HG02943 (cell line): ENCODE measurements at regions not wholly inside any gene's neighbourhood (a gene's known extent, or its start where the extent isn't known, plus 50 kb on each side); places are given as distances from the start of the nearest gene placed in this dataset.
"Not testable (repeated sequence)": the region's sequence is repeated elsewhere in the genome, so short reads cannot be mapped to it uniquely, and the experiment has no call there.

Experiments
- ATAC-seq: cut with Tn5 transposase; IDR thresholded peaks from one replicate; pipeline ENCODE4 v1.9.1; 2021; ENCODE audit warnings: mild to moderate bottlenecking, low read depth, moderate library complexity; ENCODE audit not compliant: unreplicated experiment

- ATAC-seq, result no peak
Observed at GRCh38 chr5:125890511-125890931, 532.7 kb upstream of the GRAMD2B start.

GRCh38 chr5:125891061-125891725 lies 532.0 kb upstream of the GRAMD2B start:
- ATAC-seq, result no peak

DNA sequence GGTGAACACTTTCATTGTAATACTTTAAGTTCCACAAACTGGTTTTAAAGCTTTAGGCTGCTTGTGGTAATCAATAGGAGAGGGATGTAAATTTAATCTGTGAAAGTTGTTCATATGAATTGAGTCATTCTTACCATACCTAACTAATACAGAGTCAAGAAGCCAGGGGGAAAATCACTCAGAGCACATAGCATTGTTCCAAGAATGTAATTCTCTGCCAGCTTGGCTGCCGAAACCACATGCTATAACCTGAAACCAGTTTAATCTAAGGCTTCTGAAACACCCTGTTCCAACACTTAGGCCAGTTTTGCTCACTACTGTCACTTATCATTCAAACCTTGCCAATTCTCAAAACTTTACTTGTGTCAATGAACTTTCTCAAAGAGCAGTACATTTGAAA lies 528.8 kb upstream of the GRAMD2B start:
- no peak for ATAC-seq

DNA sequence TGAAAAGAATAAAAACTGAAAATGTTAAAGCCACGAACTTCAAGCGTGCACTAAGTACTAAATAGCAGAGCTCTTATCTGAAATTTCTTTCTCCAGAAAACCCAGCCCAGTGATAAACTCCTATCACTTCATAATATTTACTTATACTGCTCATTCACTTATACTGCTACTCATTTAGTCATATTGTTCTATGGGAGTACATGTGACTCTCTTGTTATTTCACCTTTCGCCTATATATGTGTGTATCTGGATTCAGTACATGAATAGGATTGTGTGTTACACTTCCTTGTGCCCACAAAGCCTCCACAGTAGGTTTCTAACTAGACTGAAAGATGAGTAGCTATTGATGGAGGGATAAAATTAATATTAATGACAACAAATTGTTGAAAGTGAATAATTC lies 526.8 kb upstream of the GRAMD2B start:
- ATAC-seq, result no peak

GRCh38 chr5:125897089-125897488 lies 526.1 kb upstream of the GRAMD2B start:
- ATAC-seq, result no peak

DNA sequence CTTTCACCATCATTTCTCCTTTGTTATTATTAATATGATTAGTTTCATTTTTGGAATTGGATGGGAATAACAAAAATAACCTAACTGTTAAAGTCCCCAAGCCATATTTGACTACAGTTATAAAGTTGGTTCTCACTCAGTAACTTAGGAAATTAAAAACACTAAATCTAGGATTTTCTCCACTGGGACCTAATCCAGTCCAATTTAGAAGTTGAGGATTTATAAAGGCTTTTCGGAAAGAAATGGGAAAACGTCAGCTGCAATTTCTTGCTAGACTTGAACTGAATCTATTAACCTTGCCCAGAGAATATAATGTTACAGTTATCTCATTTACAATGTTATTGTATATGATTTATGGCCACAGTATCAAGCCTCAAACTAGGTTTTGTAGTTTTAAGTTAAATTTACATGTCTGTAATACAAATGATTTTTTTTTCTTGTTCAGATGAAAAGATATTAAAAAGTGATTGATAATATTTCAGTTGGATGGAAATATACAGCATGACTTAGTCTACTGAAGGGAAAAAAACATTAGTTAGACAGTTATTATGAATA lies 524.3 kb upstream of the GRAMD2B start:
- ATAC-seq, result no peak

DNA sequence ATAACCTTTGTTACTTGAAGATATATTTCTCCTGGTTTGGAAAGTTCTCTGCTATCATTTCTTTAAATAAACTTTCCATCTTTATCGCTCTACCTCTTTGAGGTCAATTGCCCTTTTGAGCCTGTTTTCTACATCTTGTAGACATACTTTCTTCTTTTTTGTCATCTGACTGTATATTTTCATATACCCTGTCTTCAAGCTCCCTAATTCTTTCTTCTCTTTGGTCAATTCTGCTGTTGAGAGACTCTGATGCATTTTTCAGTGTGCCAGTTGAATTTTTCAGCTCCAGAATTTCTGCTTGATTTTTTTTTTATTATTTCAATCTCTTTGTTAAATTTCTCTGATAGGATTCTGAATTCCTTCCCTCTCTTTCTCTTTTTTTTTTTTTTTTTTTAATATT lies 511.2 kb upstream of the GRAMD2B start:
- no peak for ATAC-seq

DNA sequence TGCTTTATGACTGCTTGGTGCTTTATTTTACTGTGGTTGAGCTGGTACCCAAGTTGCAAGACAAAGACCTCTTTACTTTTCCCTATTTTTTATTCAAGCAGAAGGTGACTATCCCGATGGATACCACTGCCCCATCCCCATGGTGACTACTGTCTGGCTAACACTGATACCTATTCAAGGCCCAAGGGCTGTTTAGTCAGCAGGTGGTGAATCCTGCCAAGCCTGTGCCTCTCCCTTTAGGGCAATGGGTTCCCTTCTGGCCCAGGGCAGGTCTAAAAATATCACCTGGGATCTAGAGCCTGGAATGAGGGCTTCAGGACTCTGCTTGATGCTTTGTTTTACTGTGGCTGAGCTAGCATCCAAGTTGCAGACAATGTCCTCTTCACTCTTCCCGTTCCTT lies 510.0 kb upstream of the GRAMD2B start:
- ATAC-seq, result no peak

DNA sequence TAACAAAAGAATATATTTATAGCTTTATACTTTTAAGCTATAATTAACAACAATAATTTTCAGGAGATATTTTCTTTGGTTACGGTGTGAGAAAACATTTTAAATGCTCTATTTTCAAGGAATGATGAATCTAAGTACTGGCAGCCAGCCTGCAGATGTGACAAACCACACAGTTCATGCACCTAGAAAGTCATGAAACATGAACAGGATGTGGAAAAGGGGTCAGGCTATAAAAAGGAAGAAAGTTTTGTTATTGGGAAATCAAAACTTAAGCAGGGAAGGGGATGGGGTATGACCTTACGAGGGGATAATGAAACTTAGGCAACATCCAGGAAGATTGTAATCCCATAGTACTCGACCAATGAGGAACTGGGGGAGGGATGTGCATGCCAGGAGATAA lies 508.7 kb upstream of the GRAMD2B start:
- no peak for ATAC-seq

- not testable (repeated sequence) for ATAC-seq
Observed at GRCh38 chr5:125923958-125924357, 499.3 kb upstream of the GRAMD2B start.

DNA sequence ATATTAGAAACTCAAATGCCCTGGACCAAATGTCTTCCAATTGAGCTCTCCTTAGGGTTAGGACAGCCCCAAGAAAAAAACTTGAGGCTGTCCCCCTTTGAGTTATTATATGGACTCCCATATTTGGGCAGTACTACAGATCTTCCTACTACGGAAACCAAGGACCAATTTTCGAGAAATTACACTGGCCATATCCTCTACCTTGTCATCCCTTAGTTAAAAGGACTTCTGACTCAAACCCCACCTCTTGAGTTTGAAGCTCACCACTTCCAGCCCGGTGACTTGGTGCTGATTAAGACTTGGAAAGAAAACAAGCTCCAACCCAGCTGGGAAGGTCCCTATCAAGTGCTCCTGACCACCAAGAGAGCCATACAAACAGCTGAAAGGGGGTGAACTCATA lies 497.0 kb upstream of the GRAMD2B start:
- ATAC-seq, result no peak

DNA sequence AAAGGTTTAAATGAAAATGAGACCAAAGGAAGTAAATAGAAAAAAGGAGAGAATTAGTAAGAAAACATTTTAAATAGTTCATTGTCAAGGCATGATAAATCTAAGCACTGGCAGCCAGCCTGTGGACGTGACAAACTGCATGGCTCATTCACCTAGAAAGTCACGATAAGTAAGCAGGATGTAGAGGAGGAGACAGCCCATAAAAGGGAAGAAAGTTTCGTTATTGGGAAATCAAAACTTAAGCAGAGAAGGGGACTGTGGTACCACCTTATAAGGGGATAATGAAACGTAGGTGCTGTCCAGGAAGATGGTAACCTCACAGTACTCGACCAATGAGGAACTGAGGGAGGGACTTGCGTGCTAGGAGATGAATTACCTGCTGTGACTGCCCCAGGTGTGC lies 494.5 kb upstream of the GRAMD2B start:
- no peak for ATAC-seq

- no peak for ATAC-seq
Observed at GRCh38 chr5:125950012-125950615, 473.1 kb upstream of the GRAMD2B start.

- ATAC-seq, result peak; percentile 99
Observed at GRCh38 chr5:125961150-125961549, 462.1 kb upstream of the GRAMD2B start.

DNA sequence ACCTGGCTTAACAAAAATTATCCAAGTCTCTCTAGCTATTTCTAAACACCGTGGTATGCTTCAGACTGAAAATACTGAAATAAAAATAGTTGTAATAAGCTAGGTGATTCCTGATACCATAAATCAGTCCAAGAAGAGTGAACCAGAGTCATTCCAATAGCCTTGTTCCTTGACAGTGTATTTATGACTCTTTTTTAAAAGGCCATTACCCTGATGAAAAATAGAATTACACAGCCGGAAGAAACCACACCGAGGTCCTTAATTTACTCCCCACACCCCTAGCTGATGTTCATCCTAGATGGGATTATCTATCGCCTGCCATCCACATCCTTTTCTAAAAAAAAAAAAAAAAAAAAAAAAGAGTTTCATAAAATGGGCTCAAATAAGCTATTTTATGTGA lies 457.6 kb upstream of the GRAMD2B start:
- ATAC-seq, result no peak

DNA sequence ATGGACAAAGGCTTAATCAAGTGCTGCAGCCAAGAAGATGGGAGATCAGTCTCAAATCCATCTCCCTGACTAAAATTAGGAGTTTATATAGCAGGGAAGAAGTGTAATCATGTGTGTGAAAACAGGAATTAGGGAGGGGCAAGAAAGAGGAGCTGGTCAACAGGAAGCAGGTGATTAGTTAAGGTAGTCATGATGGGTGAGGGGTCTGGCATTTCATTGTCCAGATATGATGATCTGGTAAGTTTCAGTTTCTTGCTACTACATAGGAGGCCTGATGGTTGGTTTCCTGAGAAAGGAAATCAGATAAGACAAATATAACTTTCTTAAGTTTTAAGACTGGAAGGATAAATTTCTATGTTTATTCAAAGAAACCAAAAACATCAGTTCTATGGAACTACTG lies 455.6 kb upstream of the GRAMD2B start:
- ATAC-seq, result no peak

DNA sequence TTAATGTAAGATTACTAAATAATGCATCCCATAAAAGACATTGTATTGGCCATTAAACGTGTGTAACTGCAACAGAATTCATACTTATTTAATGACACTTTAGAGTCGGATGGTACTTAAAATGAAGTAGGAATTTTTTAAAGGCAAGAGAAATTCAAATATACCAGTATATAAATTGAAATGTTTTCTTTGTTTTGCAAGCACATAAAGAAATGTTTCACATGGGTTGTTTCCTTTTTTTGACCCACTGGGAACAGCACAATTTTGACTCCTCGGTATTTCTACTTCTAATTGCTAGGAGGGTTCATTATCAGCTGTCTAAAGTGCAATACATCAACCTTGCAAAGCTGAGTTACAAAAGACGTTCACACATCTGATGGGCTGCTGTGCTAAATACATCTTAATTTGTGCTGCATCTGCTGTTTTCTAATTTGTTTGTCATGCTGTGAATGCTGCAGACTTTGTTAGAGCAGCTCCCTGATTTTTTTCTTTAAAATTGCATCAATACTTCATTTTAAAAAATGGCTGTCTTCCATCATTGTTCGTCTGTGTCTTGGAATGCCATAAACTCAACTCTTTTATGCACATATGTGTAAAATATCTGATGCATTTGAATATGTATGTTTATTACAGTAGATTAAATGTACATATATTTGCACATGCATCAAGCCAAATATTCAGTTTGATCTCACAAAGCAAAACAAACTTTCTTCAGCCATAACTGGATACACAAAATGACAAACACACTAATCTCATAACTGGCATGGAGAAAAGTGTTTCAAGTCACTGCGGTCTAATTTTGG lies 454.0 kb upstream of the GRAMD2B start:
- ATAC-seq, result no peak

DNA sequence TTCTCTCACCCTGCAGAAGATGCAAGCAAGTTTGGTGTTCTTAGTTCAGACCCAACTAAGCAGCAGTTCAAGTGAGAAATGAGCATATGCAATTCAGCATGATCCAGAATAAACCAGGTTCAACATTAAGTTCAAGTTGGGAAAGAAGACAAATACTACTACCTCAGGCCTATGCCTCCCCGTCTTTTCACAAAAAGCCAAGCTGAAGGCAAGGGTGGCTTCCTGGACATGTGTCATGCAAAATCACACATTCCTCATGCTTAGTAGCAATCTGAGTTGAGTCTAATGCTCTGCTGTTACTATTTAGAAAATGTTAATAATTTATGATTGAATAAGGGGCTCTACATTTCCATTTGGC lies 453.4 kb upstream of the GRAMD2B start:
- ATAC-seq, result no peak

- no peak for ATAC-seq
Observed at GRCh38 chr5:125970631-125971307, 452.4 kb upstream of the GRAMD2B start.

DNA sequence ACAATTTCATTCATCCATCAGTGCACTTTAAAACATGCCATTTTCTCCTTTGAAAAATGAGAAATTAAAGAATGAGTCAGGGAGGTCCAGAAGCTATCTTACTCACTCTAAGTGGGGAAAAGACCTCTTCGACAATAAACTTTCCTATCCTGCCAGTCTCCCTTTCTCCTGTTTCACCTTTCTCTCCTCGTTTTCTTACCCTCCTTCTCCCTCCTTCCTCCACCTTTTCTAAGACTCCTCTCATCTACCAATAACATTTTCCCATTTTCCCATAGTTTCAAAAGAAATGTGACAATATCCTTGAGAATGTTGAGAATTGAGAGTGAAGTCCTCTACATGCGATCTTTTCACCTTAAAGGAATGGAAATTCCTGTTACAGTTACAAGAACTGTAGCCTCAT lies 450.5 kb upstream of the GRAMD2B start:
- no peak for ATAC-seq

DNA sequence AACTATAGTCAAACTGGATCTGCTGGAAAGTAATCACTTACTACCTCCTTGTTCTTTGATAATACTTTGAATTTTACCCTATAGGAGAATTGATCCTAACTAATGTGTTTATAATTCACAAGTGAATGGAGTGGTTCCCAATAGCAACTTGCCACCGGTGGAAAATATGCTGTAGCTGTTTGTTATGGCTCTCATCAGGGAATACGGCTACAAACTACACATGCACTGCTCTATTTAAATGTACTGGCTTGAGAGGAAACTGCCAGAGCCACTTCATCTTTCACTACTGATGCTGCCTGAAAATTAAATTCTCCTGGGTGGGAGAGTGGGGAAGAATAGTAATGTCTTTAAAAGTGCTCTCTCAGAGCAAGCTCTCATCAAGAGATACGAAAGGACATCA lies 448.5 kb upstream of the GRAMD2B start:
- no peak for ATAC-seq
